ENCODE measurements at regions not wholly inside any gene's neighbourhood (a gene's known extent, or its start where the extent isn't known, plus 50 kb on each side); places are given as distances from the start of the nearest gene placed in this dataset.
"Not testable (repeated sequence)": the region's sequence is repeated elsewhere in the genome, so short reads cannot be mapped to it uniquely, and the experiment has no call there.

DNA sequence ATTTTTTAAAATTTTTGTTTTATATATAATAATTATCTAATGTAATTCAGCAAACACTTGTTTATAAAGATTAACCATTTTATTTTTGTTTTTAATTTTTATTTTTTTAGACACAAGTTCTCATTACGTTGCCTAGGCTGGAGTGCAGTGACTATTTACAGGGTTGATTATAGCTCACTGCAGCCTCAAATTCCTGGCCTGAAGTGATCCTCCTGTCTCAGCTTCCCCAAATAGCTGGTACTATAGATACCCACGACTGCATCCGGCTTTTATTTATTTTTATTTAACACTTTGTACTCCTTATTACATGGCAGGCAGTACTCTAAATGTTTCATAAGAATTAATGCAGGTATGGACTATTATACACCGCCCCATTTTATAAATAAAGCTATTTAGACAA, 288.7 kb downstream of the MDFIC start:
- no peak for DNase-seq (ENCODE audit: low spot score)
- in situ Hi-C loops (cut with MboI; ENCODE audit: low pct_unique_long_range_greater_than_20kb, low sequenced_read_pairs, unreplicated experiment) = no loop called here
- TF ChIP-seq, protein P1, sequence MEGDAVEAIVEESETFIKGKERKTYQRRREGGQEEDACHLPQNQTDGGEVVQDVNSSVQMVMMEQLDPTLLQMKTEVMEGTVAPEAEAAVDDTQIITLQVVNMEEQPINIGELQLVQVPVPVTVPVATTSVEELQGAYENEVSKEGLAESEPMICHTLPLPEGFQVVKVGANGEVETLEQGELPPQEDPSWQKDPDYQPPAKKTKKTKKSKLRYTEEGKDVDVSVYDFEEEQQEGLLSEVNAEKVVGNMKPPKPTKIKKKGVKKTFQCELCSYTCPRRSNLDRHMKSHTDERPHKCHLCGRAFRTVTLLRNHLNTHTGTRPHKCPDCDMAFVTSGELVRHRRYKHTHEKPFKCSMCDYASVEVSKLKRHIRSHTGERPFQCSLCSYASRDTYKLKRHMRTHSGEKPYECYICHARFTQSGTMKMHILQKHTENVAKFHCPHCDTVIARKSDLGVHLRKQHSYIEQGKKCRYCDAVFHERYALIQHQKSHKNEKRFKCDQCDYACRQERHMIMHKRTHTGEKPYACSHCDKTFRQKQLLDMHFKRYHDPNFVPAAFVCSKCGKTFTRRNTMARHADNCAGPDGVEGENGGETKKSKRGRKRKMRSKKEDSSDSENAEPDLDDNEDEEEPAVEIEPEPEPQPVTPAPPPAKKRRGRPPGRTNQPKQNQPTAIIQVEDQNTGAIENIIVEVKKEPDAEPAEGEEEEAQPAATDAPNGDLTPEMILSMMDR (IDR thresholded peaks at IDR 0.05; ENCODE audit: extremely low read depth, insufficient read depth, missing control alignments) = no peak

GRCh38 chr7:115208710-115209560, 287.0 kb downstream of the MDFIC start:
- TF ChIP-seq, protein P1 (IDR thresholded peaks at IDR 0.05; ENCODE audit: extremely low read depth, insufficient read depth, missing control alignments) = no peak
- in situ Hi-C loops (cut with MboI; ENCODE audit: low pct_unique_long_range_greater_than_20kb, low sequenced_read_pairs, unreplicated experiment) = no loop called here
- DNase-seq (ENCODE audit: low spot score) = no peak

GRCh38 chr7:115206374-115206773, 284.5 kb downstream of the MDFIC start:
- in situ Hi-C loops (cut with MboI; ENCODE audit: low pct_unique_long_range_greater_than_20kb, low sequenced_read_pairs, unreplicated experiment); DNase-seq (ENCODE audit: low spot score): not testable (repeated sequence)

DNA sequence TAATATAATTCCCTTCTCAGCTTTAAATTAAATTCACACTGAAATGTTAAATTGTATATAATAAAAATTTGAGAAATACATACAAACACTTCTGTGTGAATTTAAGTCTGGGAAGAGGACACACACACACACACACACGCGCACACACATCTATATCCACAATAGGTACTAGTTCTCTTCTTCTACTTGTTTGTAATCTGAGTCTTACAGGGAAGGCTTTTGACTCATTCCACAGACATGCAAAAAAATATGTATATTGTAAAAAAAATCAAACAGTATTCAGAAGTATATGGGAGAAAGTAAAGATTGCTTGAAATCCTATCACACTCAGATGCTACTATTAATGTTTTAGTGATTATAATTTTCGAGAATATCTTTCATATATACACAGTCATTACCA, 276.2 kb downstream of the MDFIC start:
- no peak for DNase-seq (ENCODE audit: low spot score)
- in situ Hi-C loops (cut with MboI; ENCODE audit: low pct_unique_long_range_greater_than_20kb, low sequenced_read_pairs, unreplicated experiment) = no loop called here
- TF ChIP-seq, protein P1 (IDR thresholded peaks at IDR 0.05; ENCODE audit: extremely low read depth, insufficient read depth, missing control alignments) = no peak

DNA sequence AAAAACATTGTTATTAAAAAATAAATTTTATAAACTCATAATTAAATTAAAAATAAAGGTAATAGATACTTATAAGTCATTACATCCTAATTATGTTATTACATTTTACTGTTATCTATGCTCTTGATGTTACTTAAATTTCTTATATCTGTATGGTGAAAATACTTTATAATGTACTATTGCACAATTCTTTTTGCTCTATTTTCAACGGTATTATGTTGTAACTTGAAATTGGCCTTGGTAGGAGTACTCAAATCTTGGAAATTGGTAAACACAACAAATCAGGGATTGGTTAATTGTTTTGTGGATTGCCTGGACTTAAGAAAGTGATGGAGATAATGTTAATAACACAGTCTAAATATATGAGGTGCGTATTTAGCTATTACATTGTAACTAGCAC, 273.3 kb downstream of the MDFIC start:
- TF ChIP-seq, protein P1 (IDR thresholded peaks at IDR 0.05; ENCODE audit: extremely low read depth, insufficient read depth, missing control alignments) = no peak
- DNase-seq (ENCODE audit: low spot score) = no peak
- in situ Hi-C loops (cut with MboI; ENCODE audit: low pct_unique_long_range_greater_than_20kb, low sequenced_read_pairs, unreplicated experiment) = no loop called here

DNA sequence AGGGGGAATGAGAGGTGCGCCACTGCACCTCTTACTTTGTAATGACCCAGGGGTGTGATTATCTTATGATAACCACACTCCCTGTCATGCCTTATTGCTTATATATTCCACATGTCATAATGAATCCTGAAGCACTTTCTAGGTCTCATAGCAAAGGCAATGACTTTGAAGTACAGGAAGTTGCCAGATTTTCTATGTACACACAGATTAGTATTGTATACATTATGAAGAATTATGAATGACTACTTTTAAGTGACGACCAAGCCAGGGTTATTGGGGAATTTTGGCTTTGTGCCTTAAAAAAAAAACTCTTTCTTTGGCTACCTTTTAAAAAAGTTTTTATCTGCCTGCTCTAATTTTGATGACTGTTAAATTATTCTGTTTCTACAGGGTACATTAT, 269.6 kb downstream of the MDFIC start:
- TF ChIP-seq, protein P1 (IDR thresholded peaks at IDR 0.05; ENCODE audit: extremely low read depth, insufficient read depth, missing control alignments) = no peak
- in situ Hi-C loops (cut with MboI; ENCODE audit: low pct_unique_long_range_greater_than_20kb, low sequenced_read_pairs, unreplicated experiment) = no loop called here
- no peak for DNase-seq (ENCODE audit: low spot score)

DNA sequence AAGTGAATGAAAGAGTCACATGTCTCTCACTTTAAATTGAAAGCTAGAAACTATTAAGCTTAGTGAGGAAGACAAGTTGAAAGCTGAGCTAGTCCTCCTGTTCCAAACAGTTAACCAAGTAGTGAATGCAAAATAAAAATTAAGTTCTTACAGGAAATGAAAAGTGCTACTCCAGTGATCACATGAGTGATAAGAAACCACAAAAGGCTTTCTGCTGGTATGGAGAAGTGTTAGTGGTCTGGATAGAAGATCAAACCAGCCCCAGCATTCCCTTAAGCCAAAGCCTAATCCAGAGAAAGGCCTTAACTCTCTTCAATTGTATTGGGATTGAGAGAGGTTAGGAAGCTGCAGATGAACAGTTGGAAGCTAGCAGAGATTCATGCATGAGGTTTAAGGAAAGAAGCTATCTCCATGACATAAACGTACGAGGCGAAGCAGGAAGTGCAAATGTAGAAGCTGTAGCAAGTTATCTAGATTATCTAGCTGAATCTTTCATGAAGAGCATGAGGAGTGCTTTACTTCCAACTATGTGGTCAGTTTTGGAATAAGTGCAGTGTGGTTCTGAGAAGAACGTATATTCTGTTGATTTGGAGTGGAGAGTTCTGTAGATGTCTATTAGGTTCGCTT, 261.6 kb downstream of the MDFIC start:
- no peak for DNase-seq (ENCODE audit: low spot score)
- TF ChIP-seq, protein P1 (IDR thresholded peaks at IDR 0.05; ENCODE audit: extremely low read depth, insufficient read depth, missing control alignments) = no peak
- in situ Hi-C loops (cut with MboI; ENCODE audit: low pct_unique_long_range_greater_than_20kb, low sequenced_read_pairs, unreplicated experiment) = no loop called here

All from GM13977 (cell line).